Karpas-422 (cell line): ENCODE measurements at regions not wholly inside any gene's neighbourhood (a gene's known extent, or its start where the extent isn't known, plus 50 kb on each side); places are given as distances from the start of the nearest gene placed in this dataset.

Source experiments
- DNase-seq: peaks from one replicate; pipeline ENCODE4 v3.0.0-alpha.2; 2015
- H2AFZ ChIP-seq: fragments of 200-600 bp; sonication (generic); 2 replicates; pipeline ENCODE4 v1.6.1; 2014; ENCODE audit warnings: antibody characterized with exemption, low read length, mixed read lengths
- H3K27ac ChIP-seq: fragments of 200-600 bp; sonication (generic); 2 replicates; pipeline ENCODE4 v1.5.1; 2014; ENCODE audit warnings: mild to moderate bottlenecking, low read length, moderate library complexity
- H3K27me3 ChIP-seq: fragments of 200-600 bp; sonication (generic); 2 replicates; pipeline ENCODE4 v1.6.1; 2014; ENCODE audit warnings: low read length, mixed read lengths
- H3K36me3 ChIP-seq: fragments of 200-600 bp; sonication (generic); 2 replicates; pipeline ENCODE4 v1.6.1; 2014; ENCODE audit warnings: low read length, mixed read lengths; ENCODE audit not compliant: insufficient read depth
- H3K4me1 ChIP-seq: fragments of 200-600 bp; sonication (generic); 2 replicates; pipeline ENCODE4 v1.6.1; 2014; ENCODE audit warnings: mild to moderate bottlenecking, low read length, mixed read lengths
- H3K4me2 ChIP-seq: fragments of 200-600 bp; sonication (generic); 2 replicates; pipeline ENCODE4 v1.6.1; 2014; ENCODE audit warnings: low read length, low read depth, mild to moderate bottlenecking; ENCODE audit not compliant: poor library complexity, severe bottlenecking
- H3K4me3 ChIP-seq: fragments of 200-600 bp; sonication (generic); 2 replicates; pipeline ENCODE4 v1.5.1; 2014; ENCODE audit warnings: mild to moderate bottlenecking, antibody characterized with exemption, low read length, mixed read lengths
- H3K79me2 ChIP-seq: fragments of 200-600 bp; sonication (generic); 2 replicates; pipeline ENCODE4 v1.6.1; 2014; ENCODE audit warnings: mild to moderate bottlenecking, low read length, mixed read lengths
- H3K9ac ChIP-seq: fragments of 200-600 bp; sonication (generic); 2 replicates; pipeline ENCODE4 v1.6.0; 2014; ENCODE audit warnings: low read length
- H3K9me2 ChIP-seq: fragments of 200-600 bp; sonication (generic), shearing (Covaris generic); replicated peaks from 2 replicates; pipeline ENCODE4 v1.6.0; 2014; ENCODE audit warnings: mild to moderate bottlenecking, low read length, moderate library complexity; ENCODE audit not compliant: insufficient read depth
- H3K9me3 ChIP-seq: fragments of 300-700, 200-600 bp; sonication (generic); 2 replicates; pipeline ENCODE4 v1.6.1; 2014; ENCODE audit warnings: low read length, mixed read lengths
- H4K20me1 ChIP-seq: fragments of 200-600 bp; sonication (generic); 2 replicates; pipeline ENCODE4 v1.6.1; 2014; ENCODE audit warnings: mild to moderate bottlenecking, antibody characterized with exemption, low read length, low read depth; ENCODE audit not compliant: insufficient read depth

- Histone ChIP-seq H3K9me3 (no peaks in the 10 kb centered on the region), H3K9ac (no peak overlapping the region), H2AFZ (no peak overlapping the region), H3K4me2 (no peak overlapping the region), H3K27me3 (no peaks in the 10 kb centered on the region), H3K4me3 (no peak overlapping the region), H3K9me2 (no peaks in the 10 kb centered on the region), H4K20me1 (no peaks in the 10 kb centered on the region), H3K27ac (no peak overlapping the region), H3K36me3 (no peaks in the 10 kb centered on the region), H3K79me2 (no peaks in the 10 kb centered on the region), H3K4me1 (no peaks in the 10 kb centered on the region)
- DNase-seq: no peak
Measured at GRCh38 chr7:46855851-46856250, 726.1 kb downstream of the TNS3 start.

DNA sequence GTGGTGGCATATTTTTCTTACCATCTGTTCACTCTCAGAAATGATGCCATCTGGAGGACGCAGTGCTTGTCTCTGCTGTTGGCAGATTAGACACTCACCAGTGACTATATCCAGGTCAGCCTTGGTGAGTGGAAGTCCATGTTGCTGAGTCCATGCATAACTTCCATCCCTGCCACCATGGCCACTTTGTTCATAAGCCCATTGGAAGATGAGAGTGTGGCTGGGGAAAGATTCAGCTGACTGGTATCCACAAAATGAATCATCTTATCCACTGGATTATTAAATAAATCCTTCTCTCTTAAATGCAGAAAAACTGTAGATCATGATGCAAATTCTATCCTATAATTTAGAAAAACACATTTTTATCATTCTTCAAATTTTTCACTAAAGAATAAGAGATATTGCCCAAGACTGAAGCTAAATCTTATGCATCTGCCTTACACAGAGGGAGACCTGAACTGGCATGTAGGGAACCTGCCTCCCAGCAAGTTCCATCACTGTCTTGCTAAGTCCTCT, 726.9 kb downstream of the TNS3 start:
- Histone ChIP-seq H3K79me2 (no peaks in the 10 kb centered on the region), H3K27ac (no peak overlapping the region), H2AFZ (no peak overlapping the region), H3K9me3 (no peaks in the 10 kb centered on the region), H3K4me2 (no peak overlapping the region), H3K27me3 (no peaks in the 10 kb centered on the region), H3K9me2 (no peaks in the 10 kb centered on the region), H3K9ac (no peak overlapping the region), H4K20me1 (no peaks in the 10 kb centered on the region), H3K36me3 (no peaks in the 10 kb centered on the region), H3K4me1 (no peaks in the 10 kb centered on the region), H3K4me3 (no peak overlapping the region)
- DNase-seq: no peak

DNA sequence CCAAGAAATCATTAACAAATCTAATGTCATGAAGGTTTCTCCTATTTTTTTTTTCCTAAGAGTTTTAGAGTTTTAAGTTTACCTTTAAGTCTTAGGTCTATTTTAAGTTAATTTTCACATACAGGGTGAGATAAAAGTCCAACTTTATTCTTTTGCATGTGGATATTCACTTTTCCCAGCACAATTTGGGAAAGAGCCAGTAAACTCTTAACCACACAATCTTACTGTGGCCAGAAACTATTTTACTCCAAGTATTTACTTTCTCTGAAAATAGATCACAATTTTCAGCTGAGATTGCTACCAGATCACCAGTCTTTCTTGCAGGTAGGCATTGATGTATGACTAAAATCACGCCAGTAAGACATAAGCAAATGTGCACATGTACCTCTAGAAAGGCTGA, 728.5 kb downstream of the TNS3 start:
- Histone ChIP-seq H3K79me2 (no peaks in the 10 kb centered on the region), H3K9me2 (no peaks in the 10 kb centered on the region), H3K4me2 (no peak overlapping the region), H3K27me3 (no peaks in the 10 kb centered on the region), H3K4me3 (no peak overlapping the region), H3K27ac (no peak overlapping the region), H2AFZ (no peak overlapping the region), H3K9ac (no peak overlapping the region), H3K36me3 (no peaks in the 10 kb centered on the region), H4K20me1 (no peaks in the 10 kb centered on the region), H3K9me3 (no peaks in the 10 kb centered on the region), H3K4me1 (no peaks in the 10 kb centered on the region)
- no peak for DNase-seq

DNA sequence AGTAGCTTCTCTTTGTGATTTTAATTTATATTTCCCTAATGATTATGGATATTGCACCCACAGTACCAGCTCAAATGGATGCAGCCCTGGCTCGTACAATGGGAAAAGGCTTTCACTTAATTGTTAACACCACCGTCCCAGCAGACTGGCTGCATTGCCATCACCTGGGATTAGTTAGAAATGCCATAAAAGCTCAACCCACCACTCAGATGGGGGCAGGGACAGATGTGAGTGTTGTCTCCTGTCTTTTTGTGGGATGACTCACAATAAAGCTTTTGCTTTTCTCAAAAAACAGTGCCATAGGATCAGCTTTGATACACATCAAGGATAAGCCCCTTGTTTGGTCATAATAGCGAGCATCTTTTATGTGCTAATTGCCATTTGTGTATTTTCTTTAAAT, 729.1 kb downstream of the TNS3 start:
- H3K4me2 ChIP-seq: no peak overlapping the region
- no peak overlapping the region for H3K9ac ChIP-seq
- H3K79me2 ChIP-seq: no peaks in the 10 kb centered on the region
- DNase-seq: no peak
- H3K27me3 ChIP-seq: no peaks in the 10 kb centered on the region
- no peaks in the 10 kb centered on the region for H3K36me3 ChIP-seq
- no peak overlapping the region for H3K27ac ChIP-seq
- H4K20me1 ChIP-seq: no peaks in the 10 kb centered on the region
- H3K4me3 ChIP-seq: no peak overlapping the region
- H2AFZ ChIP-seq: no peak overlapping the region
- H3K9me3 ChIP-seq: no peaks in the 10 kb centered on the region
- no peaks in the 10 kb centered on the region for H3K4me1 ChIP-seq
- no peaks in the 10 kb centered on the region for H3K9me2 ChIP-seq

- H3K9me3 ChIP-seq: no peaks in the 10 kb centered on the region
- no peaks in the 10 kb centered on the region for H3K27me3 ChIP-seq
- DNase-seq: no peak
- no peaks in the 10 kb centered on the region for H3K9me2 ChIP-seq
- H4K20me1 ChIP-seq: no peaks in the 10 kb centered on the region
- H3K9ac ChIP-seq: no peak overlapping the region
- no peaks in the 10 kb centered on the region for H3K36me3 ChIP-seq
- no peak overlapping the region for H3K27ac ChIP-seq
- H3K4me1 ChIP-seq: no peaks in the 10 kb centered on the region
- H3K79me2 ChIP-seq: no peaks in the 10 kb centered on the region
- H2AFZ ChIP-seq: no peak overlapping the region
- no peak overlapping the region for H3K4me2 ChIP-seq
- H3K4me3 ChIP-seq: no peak overlapping the region
Measured at GRCh38 chr7:46850563-46851330, 731.2 kb downstream of the TNS3 start.

DNA sequence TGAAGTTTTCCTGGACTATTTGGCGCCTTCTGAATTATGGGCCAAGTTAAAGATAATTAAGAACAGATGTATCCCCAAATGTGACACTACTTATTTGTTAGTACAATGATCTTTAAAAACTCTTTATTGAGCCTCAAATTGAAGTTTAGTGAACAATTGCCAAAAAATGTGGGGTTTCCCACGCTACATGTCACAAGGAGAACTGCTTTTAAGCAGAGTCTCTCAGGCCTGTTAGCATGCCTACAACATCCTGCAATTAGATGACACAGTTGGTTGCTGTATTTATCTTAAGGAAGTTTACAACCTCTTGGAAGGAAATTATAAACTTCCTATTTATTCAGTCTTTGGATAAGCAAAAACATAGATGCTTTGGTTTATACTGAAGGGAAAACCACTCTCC, 733.0 kb downstream of the TNS3 start:
- Histone ChIP-seq H3K4me1 (no peaks in the 10 kb centered on the region), H3K4me2 (no peak overlapping the region), H3K27me3 (no peaks in the 10 kb centered on the region), H3K27ac (no peak overlapping the region), H3K9me3 (no peaks in the 10 kb centered on the region), H2AFZ (no peak overlapping the region), H3K9ac (no peak overlapping the region), H3K4me3 (no peak overlapping the region), H4K20me1 (no peaks in the 10 kb centered on the region), H3K79me2 (no peaks in the 10 kb centered on the region), H3K36me3 (no peaks in the 10 kb centered on the region), H3K9me2 (no peaks in the 10 kb centered on the region)
- DNase-seq: no peak

- DNase-seq: no peak
- H3K4me2 ChIP-seq: no peak overlapping the region
- H3K9ac ChIP-seq: no peak overlapping the region
- H3K9me3 ChIP-seq: no peaks in the 10 kb centered on the region
- no peak overlapping the region for H2AFZ ChIP-seq
- no peaks in the 10 kb centered on the region for H3K27me3 ChIP-seq
- no peaks in the 10 kb centered on the region for H4K20me1 ChIP-seq
- no peaks in the 10 kb centered on the region for H3K4me1 ChIP-seq
- no peaks in the 10 kb centered on the region for H3K79me2 ChIP-seq
- H3K27ac ChIP-seq: no peak overlapping the region
- no peaks in the 10 kb centered on the region for H3K9me2 ChIP-seq
- no peak overlapping the region for H3K4me3 ChIP-seq
- no peaks in the 10 kb centered on the region for H3K36me3 ChIP-seq
Measured at GRCh38 chr7:46848311-46848710, 733.6 kb downstream of the TNS3 start.

DNA sequence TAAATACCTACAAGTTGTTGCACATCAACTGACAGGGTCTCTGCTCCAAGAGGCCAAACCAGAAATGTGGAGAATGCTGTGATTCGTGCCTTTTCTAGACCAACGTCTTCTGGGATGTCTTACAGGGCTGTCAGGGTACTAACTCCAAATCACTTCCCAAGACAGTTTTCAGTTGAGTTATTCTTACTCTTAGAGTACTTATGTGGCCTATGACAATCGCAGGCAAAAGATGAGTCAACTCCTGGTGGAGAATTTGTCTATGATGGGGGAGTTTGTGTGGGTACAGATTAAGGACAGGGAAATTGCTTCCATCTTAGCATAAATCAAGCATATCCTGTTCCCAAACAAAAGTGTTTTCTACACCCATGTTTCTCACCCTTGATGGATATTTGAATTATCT, 734.8 kb downstream of the TNS3 start:
- H3K9me2 ChIP-seq: no peaks in the 10 kb centered on the region

More for the DNA sequence above, 734.8 kb downstream of the TNS3 start:
- Histone ChIP-seq H4K20me1 (no peaks in the 10 kb centered on the region), H3K4me3 (no peak overlapping the region), H3K27ac (no peak overlapping the region), H3K79me2 (no peaks in the 10 kb centered on the region), H3K4me2 (no peak overlapping the region), H3K9me3 (no peaks in the 10 kb centered on the region), H3K36me3 (no peaks in the 10 kb centered on the region), H3K4me1 (no peaks in the 10 kb centered on the region), H2AFZ (no peak overlapping the region), H3K27me3 (no peaks in the 10 kb centered on the region), H3K9ac (no peak overlapping the region)
- DNase-seq: no peak
